NCI-H82 (cell line): ENCODE measurements at regions not wholly inside any gene's neighbourhood (a gene's known extent, or its start where the extent isn't known, plus 50 kb on each side); places are given as distances from the start of the nearest gene placed in this dataset.
"Not testable (repeated sequence)": the region's sequence is repeated elsewhere in the genome, so short reads cannot be mapped to it uniquely, and the experiment has no call there.

Experiments
- DNase-seq: peaks from one replicate; lab custom pipeline; 2025; lab: John Stamatoyannopoulos, UW

DNA sequence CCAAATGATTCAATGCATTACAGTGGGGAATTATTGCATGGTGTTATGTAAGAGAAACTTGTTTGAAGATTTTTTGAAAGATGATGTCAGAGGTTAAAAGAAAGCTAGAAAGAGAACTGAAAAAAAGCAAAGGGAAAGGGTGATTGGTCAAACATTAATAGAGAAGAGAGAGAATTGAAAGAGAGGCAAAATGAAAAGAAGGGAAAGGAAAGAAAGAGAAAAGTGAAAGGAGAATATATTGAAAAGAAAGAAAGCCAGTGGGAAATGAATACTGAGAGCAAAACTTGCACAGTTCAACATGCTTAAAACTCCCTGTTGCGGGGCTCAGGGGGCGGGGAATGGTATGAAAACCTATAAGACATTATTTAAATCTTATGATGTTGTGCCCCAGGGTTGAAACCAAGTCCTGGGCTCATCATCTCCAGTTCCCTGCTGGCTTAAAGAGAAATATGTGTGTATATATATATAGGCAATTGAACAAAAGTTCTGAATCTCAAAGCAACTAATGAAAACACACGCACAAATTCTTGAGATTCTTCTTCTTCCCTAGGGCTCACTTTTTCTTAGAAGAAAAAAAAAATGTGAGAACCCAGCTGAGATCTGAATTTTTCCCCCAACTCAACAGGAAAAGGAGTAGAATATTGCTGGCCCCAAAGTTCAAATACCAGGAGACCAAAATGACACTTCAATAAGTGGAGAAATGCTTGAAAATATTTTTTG lies 2045.9 kb upstream of the CELF4 start:
- DNase-seq: no peak

DNA sequence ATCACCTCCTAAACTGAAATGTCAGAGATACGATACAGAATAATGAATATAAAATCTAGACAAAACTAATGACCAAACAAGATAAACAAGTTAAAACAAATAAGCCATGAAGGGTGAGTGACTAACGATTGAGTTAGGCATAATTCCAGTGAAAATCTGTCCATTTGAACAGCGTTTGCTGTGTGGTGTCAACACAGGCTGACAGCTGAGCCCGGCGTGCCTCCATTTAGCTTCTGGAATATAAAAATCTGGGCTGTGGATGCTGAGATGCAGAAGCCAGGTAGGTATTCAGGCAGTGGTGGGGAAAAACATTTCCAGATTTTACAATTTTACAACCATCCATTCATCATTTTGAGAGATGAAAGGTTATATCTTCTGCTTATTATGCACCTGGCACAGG lies 2041.4 kb upstream of the CELF4 start:
- no peak for DNase-seq

DNA sequence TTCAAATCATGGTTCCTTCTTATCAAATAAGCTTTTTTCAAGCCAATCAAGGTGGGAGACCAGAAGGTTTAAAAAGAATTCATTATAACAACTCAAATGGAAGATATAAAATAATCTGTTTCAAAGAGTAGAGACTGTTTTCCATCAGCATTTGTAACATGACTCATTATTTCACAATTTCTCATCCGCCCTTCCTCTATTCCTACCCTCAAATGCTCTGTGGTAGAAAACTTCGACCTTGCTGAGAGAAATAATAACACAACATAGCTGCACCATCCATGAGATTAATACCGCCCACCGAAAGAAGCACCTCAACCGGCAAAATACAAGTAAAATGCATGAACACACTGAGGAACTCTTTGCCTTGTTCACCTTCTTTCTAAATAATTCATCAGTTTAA lies 2039.2 kb upstream of the CELF4 start:
- no peak for DNase-seq

GRCh38 chr18:39602131-39602530 lies 2036.5 kb upstream of the CELF4 start:
- peak; percentile 86 for DNase-seq

GRCh38 chr18:39600894-39601293 lies 2035.3 kb upstream of the CELF4 start:
- no peak for DNase-seq

DNA sequence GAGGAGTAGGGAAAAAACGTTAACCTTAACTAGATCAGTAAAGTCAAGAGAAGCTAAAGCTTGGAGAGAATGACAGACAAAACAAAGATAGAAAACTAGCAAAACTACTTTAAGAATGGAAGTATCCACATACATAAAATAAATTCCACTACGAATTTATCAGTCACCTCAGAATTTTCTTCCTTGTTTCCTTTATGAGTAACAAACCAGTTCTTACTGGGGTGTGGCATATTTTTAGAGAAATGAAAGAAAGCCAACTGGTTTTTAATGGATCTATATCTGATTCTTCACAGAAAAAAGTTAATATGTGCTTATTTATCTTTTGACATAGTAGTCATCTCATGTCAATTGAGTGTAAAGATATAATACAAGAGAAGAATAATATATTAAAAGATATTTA lies 2033.7 kb upstream of the CELF4 start:
- no peak for DNase-seq

GRCh38 chr18:39596891-39597290 lies 2031.3 kb upstream of the CELF4 start:
- DNase-seq: no peak

DNA sequence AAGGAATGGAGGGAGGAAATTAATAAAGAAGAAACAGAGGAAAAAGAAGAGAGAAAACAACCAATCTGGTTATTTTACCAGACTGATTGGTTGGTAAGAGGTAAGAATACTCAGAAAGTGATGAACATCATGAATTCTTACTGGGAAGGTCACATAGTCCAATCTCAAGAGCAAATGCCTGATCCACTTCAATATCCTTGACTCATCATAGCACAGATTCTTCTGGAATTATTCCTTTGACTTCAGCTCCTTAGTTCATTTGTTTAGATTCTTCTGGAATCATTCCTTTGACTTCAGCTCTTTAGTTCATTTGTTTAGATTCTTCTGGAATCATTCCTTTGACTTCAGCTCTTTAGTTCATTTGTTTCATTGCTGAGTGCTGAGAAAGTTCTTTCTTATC lies 2030.6 kb upstream of the CELF4 start:
- DNase-seq: no peak

DNA sequence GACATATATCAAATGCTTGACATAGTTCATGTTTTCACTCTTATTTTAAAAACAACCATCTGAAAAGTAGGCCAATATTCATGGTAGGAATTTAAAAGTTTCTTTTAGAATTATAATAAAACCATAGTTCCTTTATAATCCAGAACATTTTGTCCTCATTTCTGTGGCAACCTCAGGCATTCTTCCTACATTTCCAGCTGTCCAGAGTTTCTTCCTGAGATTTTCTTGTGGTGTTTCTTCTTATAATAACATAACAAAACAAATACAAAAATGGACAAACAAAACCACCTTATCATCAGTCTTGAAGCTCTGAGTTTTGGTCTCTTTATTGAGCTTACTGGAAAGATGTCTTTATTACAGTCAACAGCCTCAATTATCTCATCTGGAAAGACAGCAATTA lies 2028.6 kb upstream of the CELF4 start:
- DNase-seq: no peak

DNA sequence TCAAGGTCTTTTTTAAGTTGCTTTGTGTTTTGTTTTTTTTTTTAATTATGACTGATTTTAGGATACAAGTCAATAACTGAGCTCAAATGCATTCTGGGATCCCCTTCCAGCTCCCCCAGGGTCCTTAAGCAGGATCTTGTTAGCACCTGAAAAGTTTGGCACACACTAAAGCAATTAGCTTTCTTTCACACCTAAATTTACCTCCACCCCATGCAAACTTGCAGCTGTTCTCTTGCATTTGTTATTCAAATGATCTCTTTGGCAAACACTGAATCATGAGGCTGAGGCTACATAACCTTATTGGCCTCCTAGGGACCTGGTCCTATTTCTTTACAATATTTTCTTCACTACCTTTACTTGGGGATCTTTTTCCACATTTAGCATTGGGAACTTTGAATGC lies 2026.1 kb upstream of the CELF4 start:
- no peak for DNase-seq

DNA sequence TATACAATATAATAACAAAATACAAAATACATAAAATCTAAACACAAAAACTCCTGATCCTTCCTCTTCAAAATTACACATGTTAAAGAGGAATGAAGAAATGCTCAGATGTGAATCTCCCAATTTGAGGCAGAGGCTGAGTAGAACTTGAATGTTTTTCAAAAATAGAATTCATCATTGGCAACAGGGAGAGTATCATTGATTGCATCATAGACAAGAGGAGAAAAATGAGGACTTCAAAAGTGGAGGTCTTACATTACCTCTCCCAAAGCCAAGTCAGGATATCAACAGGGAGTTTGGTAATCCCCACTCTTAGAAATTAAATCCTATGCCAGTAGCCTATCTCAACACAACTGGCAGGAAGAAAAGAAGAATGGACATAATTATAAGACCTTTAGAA lies 2023.9 kb upstream of the CELF4 start:
- no peak for DNase-seq

- no peak for DNase-seq
Observed at GRCh38 chr18:39587586-39587985, 2022.0 kb upstream of the CELF4 start.

DNA sequence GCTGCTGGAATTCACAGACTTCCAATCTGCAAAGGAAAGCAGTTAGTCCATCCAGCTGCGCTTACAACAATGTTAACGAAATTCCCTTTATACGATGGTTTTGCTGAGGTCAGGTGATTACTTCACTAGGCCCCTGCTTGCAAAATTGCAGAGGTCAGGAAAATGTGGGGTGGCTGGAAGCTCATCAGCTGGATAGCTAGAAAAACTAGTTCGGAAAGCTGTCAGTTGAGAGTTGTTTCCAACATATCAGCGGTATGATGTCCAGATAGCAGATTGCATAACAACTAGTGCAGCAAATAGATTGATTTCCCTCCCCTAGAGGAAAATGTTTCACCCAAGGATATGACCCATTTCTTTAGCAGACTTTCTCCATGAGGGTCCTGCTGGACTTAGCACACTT lies 2021.1 kb upstream of the CELF4 start:
- no peak for DNase-seq

DNA sequence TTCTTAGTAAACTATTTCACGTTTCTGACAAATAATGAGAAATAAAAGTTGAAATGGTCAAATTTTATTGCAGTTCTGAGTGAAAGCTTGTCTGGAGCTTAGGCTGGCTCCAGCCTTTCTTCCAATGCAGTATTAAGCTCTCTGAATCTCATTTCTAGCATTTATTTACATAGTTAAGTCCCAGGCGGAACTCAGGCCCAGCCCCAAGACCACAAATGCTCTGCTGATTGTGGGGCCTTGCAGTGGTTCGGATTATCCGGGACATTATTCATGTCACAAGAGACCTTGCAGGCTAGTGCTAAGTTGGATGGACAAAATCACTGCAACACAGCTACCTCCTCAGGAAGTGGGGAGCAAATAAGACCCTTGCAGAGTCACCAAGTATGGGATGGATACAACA lies 2009.3 kb upstream of the CELF4 start:
- peak; percentile 85 for DNase-seq

- DNase-seq: peak; percentile 55
Observed at GRCh38 chr18:39571511-39571910, 2005.9 kb upstream of the CELF4 start.

- DNase-seq: not testable (repeated sequence)
Observed at GRCh38 chr18:39565551-39566230, 2000.1 kb upstream of the CELF4 start.

DNA sequence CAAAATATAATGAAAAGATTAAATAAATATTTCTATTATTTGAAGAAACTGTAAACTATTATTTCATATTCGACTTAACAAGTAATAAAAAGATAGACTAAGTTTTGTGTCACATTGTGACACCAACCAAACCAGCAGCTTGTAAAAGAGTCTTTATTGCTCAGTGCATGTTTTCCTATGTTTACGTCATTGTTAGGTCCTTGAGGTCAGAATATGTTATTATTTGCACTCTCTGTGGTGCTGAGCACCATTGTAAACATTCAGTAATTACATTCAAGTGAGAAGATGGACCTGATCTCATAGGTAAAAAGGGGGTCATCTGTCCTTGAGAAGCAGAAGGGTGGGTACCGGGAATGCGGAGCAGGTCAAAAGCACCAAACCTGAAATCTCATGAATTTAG lies 1999.1 kb upstream of the CELF4 start:
- DNase-seq: no peak

DNA sequence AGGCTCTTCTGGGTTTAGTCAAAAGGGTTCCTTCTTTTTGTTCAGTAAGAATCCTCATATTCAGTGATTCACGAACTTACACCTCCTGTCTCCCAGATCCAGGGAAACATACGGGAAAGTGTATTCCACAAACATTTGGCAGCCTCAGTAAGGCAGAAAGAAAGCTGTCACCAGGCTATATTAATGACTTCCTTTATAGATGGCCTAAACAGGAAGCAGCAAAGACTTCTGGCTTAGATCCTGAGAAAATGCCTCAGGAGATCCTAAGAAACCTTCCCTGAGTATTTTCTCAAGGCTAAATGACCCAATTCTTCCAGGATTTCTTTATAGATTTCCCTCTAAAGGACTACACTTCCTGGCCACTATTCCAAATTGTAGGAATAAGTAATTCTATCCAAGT lies 1995.5 kb upstream of the CELF4 start:
- DNase-seq: no peak

- no peak for DNase-seq
Observed at GRCh38 chr18:39558658-39559057, 1993.1 kb upstream of the CELF4 start.

DNA sequence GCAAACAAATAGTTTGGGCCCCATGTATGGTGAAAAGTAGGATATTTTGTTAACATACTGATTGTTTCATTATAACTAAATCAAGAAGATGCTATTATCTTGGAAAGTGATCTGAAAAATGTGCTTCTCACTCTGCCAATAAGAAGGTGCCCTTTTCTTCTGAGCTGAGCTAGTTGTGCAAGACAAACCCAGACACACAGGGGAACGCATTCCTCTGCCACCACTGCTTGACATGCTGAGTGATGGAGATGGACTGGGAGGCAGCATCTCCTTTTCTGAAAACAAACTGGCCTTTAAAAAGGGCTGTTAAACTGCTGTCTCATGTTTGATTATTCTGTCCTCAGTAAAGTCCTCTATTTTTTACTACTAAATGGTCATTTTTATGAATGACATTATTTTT lies 1989.9 kb upstream of the CELF4 start:
- no peak for DNase-seq

- no peak for DNase-seq
Observed at GRCh38 chr18:39550701-39551100, 1985.1 kb upstream of the CELF4 start.

DNA sequence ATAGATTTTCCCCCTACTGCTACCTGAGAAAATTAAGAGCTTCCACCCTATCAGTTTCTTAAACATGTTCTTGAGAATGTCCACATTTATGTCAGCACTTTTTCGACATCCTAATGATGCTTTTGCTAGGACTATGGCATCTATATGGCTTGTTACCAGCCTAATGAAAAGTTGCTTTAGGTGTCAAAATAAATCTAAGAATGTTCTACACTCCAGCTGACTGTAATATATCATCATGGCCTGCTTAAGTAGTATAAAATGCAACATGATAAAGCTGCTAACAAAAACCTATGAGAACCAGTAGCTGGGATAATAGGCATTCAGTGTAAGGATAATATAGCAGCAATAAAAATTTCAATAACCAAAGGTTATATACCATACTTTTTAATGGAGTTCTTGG lies 1983.5 kb upstream of the CELF4 start:
- DNase-seq: no peak

DNA sequence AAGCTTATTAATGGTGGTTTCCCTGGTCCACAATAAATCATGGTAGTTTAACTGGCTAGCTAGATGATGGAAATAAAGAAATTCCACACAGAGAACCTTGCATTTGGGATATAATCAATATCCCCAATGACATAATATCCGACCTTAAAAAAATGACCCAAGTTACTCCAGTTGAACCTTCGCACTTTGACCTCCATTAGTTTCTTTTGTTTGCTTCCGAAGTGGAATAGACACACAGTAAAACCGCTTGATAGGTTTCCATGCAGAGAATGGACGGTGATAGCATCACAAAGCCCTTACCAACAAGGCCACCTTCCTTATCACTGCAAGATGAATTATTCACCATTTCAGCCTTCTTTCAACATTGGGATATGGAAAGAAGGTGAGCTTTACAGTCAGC lies 1966.1 kb upstream of the CELF4 start:
- DNase-seq: no peak

DNA sequence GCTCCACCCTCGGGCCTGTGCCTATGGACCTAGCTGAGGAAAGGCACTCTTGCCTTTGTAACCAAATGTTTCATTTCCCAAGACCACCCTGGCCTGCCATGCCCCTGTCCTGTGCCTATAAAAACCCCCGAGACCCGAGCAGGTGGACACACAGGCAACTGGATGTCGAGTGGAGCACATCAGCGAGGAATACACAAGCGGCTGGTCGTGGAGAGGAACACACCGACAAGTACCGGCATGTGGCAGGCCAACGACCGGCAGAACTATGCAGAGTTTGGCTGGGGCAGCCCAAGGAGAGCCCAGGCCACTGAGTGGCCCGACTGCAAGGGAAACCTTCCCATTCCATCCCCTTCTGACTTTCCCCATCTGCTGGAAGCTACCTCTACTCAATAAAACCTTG lies 1963.8 kb upstream of the CELF4 start:
- no peak for DNase-seq
